ENCODE measurements at regions not wholly inside any gene's neighbourhood (a gene's known extent, or its start where the extent isn't known, plus 50 kb on each side); places are given as distances from the start of the nearest gene placed in this dataset.
A peak's percentile ranks its signal among the peaks of the same experiment; 100 is the strongest.
"Not testable (repeated sequence)": the region's sequence is repeated elsewhere in the genome, so short reads cannot be mapped to it uniquely, and the experiment has no call there.

- not testable (repeated sequence) for DNase-seq
Measured at GRCh38 chr16:32947336-32947735, 246.7 kb upstream of the TP53TG3C start.

- not testable (repeated sequence) for DNase-seq
Measured at GRCh38 chr16:32946041-32946560, 247.9 kb upstream of the TP53TG3C start.

GRCh38 chr16:32945311-32945710, 248.7 kb upstream of the TP53TG3C start:
- DNase-seq: not testable (repeated sequence)

GRCh38 chr16:32939845-32940244, 254.2 kb upstream of the TP53TG3C start:
- not testable (repeated sequence) for DNase-seq

- DNase-seq: not testable (repeated sequence)
Measured at GRCh38 chr16:32937929-32938328, 256.1 kb upstream of the TP53TG3C start.

- DNase-seq: peak; percentile 34
Measured at GRCh38 chr16:32932240-32933040, 256.5 kb upstream of the TP53TG3 start.

GRCh38 chr16:32925192-32925591, 249.2 kb upstream of the TP53TG3 start:
- not testable (repeated sequence) for DNase-seq

GRCh38 chr16:32922578-32922977, 246.6 kb upstream of the TP53TG3 start:
- DNase-seq: peak; percentile 11

- DNase-seq: not testable (repeated sequence)
Measured at GRCh38 chr16:32915346-32915745, 239.4 kb upstream of the TP53TG3 start.

GRCh38 chr16:32897782-32898181, 221.8 kb upstream of the TP53TG3 start:
- peak; percentile 62 for DNase-seq

GRCh38 chr16:32885392-32885791, 209.4 kb upstream of the TP53TG3 start:
- DNase-seq: not testable (repeated sequence)

GRCh38 chr16:32884556-32884955, 208.6 kb upstream of the TP53TG3 start:
- DNase-seq: not testable (repeated sequence)

GRCh38 chr16:32882328-32882857, 206.4 kb upstream of the TP53TG3 start:
- DNase-seq: not testable (repeated sequence)

GRCh38 chr16:32881631-32882030, 205.7 kb upstream of the TP53TG3 start:
- DNase-seq: not testable (repeated sequence)

GRCh38 chr16:32880009-32880408, 204.0 kb upstream of the TP53TG3 start:
- DNase-seq: not testable (repeated sequence)

GRCh38 chr16:32876718-32877117, 200.8 kb upstream of the TP53TG3 start:
- DNase-seq: not testable (repeated sequence)

GRCh38 chr16:32873783-32874182, 197.8 kb upstream of the TP53TG3 start:
- DNase-seq: not testable (repeated sequence)

- DNase-seq: not testable (repeated sequence)
Measured at GRCh38 chr16:32873120-32873519, 197.2 kb upstream of the TP53TG3 start.

GRCh38 chr16:32870628-32871027, 194.7 kb upstream of the TP53TG3 start:
- DNase-seq: not testable (repeated sequence)

GRCh38 chr16:32868334-32868733, 192.4 kb upstream of the TP53TG3 start:
- not testable (repeated sequence) for DNase-seq

GRCh38 chr16:32865284-32865683, 189.3 kb upstream of the TP53TG3 start:
- DNase-seq: not testable (repeated sequence)

GRCh38 chr16:32861476-32862201, 185.7 kb upstream of the TP53TG3 start:
- not testable (repeated sequence) for DNase-seq

- DNase-seq: not testable (repeated sequence)
Measured at GRCh38 chr16:32847379-32847778, 171.4 kb upstream of the TP53TG3 start.

Measured in stimulated activated CD4-positive, alpha-beta T cell treated with anti-CD3 and anti-CD28 coated beads, Interleukin-15, amount 100 ng/mL, for 24 hours (primary cell).